Skeletal muscle tissue (tissue), 3 donors: ENCODE measurements at regions not wholly inside any gene's neighbourhood (a gene's known extent, or its start where the extent isn't known, plus 50 kb on each side); places are given as distances from the start of the nearest gene placed in this dataset.

Experiments used
- H3K27ac ChIP-seq: one replicate; pipeline ENCODE4 v1.7.0; 2013; ENCODE audit warnings: mild to moderate bottlenecking, low read depth, low read length, inconsistent platforms
- H3K27me3 ChIP-seq, 3 donors: one replicate each; pipeline ENCODE4 v1.7.0; 2013; ENCODE audit warnings: low read length in 3 of 3; ENCODE audit not compliant: control insufficient read depth in 3 of 3, insufficient read depth in 3 of 3
- H3K36me3 ChIP-seq, 3 donors: one replicate each; pipeline ENCODE4 v1.7.0; 2013; ENCODE audit warnings: low read length in 3 of 3; ENCODE audit not compliant: control insufficient read depth in 3 of 3, insufficient read depth in 3 of 3
- H3K4me1 ChIP-seq, 3 donors: one replicate each; pipeline ENCODE4 v1.7.0; 2013; ENCODE audit warnings: low read length in 3 of 3, mild to moderate bottlenecking in 3 of 3; ENCODE audit not compliant: control insufficient read depth in 3 of 3, insufficient read depth in 3 of 3
- H3K4me3 ChIP-seq, 3 donors: one replicate each; pipeline ENCODE4 v1.7.0; 2013; ENCODE audit warnings: low read length in 3 of 3
- H3K9ac ChIP-seq, 3 donors: one replicate each; pipeline ENCODE4 v1.7.0; 2013; ENCODE audit warnings: low read length in 3 of 3, mild to moderate bottlenecking in 3 of 3, moderate library complexity in 2 of 3, low read depth in 1 of 3
- H3K9me3 ChIP-seq, 3 donors: one replicate each; pipeline ENCODE4 v1.7.0; 2013; ENCODE audit warnings: low read length in 3 of 3; ENCODE audit not compliant: control insufficient read depth in 3 of 3
- donor health status: Osteomylitis.

GRCh38 chr3:72043204-72044133 is 258.5 kb upstream of the PROK2 start:
- H3K27me3 ChIP-seq, result no peaks in the 10 kb centered on the region
- H3K27ac ChIP-seq, result no peak overlapping the region
- no peak overlapping the region for H3K9ac ChIP-seq
- H3K36me3 ChIP-seq, result no peaks in the 10 kb centered on the region
- no peak overlapping the region for H3K4me3 ChIP-seq
- no peaks in the 10 kb centered on the region for H3K9me3 ChIP-seq
- H3K4me1 ChIP-seq, result peaks cover 0 to 5% (median 0%) of the 10 kb centered on the region in 3 donors

GRCh38 chr3:72042397-72043203 is 257.7 kb upstream of the PROK2 start:
- H3K9me3 ChIP-seq, result no peaks in the 10 kb centered on the region
- H3K4me3 ChIP-seq, result no peak overlapping the region
- no peak overlapping the region for H3K27ac ChIP-seq
- H3K27me3 ChIP-seq, result no peaks in the 10 kb centered on the region
- H3K9ac ChIP-seq, result no peak overlapping the region
- H3K4me1 ChIP-seq, result peaks cover 0 to 5% (median 0%) of the 10 kb centered on the region in 3 donors
- no peaks in the 10 kb centered on the region for H3K36me3 ChIP-seq

DNA sequence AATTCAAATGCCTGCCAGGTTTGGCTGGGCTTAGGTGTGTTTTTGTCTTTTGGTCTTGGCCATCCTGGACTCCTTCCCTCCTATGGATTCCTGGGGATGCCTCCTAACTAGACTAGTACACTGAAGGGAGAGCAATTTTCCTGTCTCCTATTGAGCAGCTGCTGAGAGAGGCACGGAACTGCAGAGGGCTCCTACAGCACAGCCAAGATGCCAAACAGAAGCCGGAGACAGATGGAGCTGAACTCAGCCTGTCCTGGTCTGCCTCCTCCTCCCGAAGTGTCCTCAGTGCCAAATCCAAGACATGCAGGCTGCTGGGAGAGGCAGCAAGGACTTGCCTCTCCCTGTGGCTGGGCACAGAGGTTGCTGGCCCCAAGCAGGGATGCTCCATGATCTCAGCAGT is 256.6 kb upstream of the PROK2 start:
- Histone ChIP-seq H3K36me3 (no peaks in the 10 kb centered on the region), H3K4me3 (no peak overlapping the region), H3K27ac (no peak overlapping the region), H3K9ac (no peak overlapping the region), H3K9me3 (no peaks in the 10 kb centered on the region), H3K4me1 (peaks cover 0 to 5% (median 0%) of the 10 kb centered on the region in 3 donors), H3K27me3 (no peaks in the 10 kb centered on the region)

GRCh38 chr3:72041076-72041475 is 256.1 kb upstream of the PROK2 start:
- H3K9ac ChIP-seq, result no peak overlapping the region
- no peak overlapping the region for H3K27ac ChIP-seq
- peaks cover 0 to 5% (median 0%) of the 10 kb centered on the region in 3 donors for H3K4me1 ChIP-seq
- no peak overlapping the region for H3K4me3 ChIP-seq
- no peaks in the 10 kb centered on the region for H3K27me3 ChIP-seq
- no peaks in the 10 kb centered on the region for H3K9me3 ChIP-seq
- no peaks in the 10 kb centered on the region for H3K36me3 ChIP-seq

DNA sequence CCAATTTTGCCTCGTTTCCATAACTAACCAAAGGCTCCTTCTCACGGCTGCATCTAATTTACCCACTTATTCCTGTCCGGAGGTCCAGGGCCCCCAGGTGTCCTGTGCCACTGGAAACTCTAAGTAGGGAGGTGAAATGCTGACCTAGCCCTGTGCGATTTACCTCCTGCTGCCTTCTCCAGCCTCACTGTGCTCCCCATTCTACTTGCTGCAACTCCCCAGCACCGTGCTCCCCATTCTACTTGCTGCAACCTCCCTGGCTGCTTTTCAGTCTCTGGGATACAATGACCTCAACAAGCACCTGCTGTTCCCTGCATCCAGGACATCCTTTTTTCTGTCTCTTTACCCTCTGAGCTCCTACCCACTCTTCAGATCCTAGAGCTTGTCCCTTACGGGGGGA is 254.7 kb upstream of the PROK2 start:
- Histone ChIP-seq H3K9me3 (no peaks in the 10 kb centered on the region), H3K4me1 (peaks cover 0 to 5% (median 0%) of the 10 kb centered on the region in 3 donors), H3K36me3 (no peaks in the 10 kb centered on the region), H3K27me3 (no peaks in the 10 kb centered on the region), H3K4me3 (no peak overlapping the region), H3K9ac (no peak overlapping the region), H3K27ac (no peak overlapping the region)

DNA sequence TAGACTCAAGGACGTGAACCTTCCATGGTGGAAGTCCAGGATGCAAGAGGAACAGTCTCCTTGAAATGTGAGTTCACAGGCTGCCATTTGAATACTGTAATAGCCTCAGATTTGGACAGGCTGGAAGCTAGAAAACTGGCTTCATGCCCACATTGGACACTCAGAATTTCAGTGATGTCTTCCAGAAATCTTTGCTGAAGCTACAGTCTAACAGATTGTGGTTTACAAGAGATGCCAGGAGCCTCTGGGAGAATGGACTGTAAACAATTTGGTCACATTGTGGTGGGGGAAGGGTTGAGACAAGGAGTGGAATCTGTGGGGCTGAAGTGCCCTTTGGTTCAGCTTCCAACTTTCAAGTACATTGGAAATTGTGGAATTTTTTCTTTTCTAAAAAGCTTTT is 252.0 kb upstream of the PROK2 start:
- peaks cover 0 to 9% (median 0%) of the 10 kb centered on the region in 3 donors for H3K4me1 ChIP-seq
- no peaks in the 10 kb centered on the region for H3K36me3 ChIP-seq
- H3K27me3 ChIP-seq, result no peaks in the 10 kb centered on the region
- no peak overlapping the region for H3K27ac ChIP-seq
- no peak overlapping the region for H3K4me3 ChIP-seq
- H3K9ac ChIP-seq, result no peak overlapping the region
- H3K9me3 ChIP-seq, result no peaks in the 10 kb centered on the region

GRCh38 chr3:72035606-72036005 is 250.7 kb upstream of the PROK2 start:
- Histone ChIP-seq H3K9ac (no peak overlapping the region), H3K36me3 (no peaks in the 10 kb centered on the region), H3K27me3 (no peaks in the 10 kb centered on the region), H3K27ac (no peak overlapping the region), H3K4me1 (peaks cover 0 to 10% (median 0%) of the 10 kb centered on the region in 3 donors), H3K9me3 (no peaks in the 10 kb centered on the region), H3K4me3 (no peak overlapping the region)

- H3K36me3 ChIP-seq, result no peaks in the 10 kb centered on the region
- no peaks in the 10 kb centered on the region for H3K27me3 ChIP-seq
- no peak overlapping the region for H3K4me3 ChIP-seq
- peaks cover 0 to 10% (median 0%) of the 10 kb centered on the region in 3 donors for H3K4me1 ChIP-seq
- no peak overlapping the region for H3K27ac ChIP-seq
- H3K9me3 ChIP-seq, result no peaks in the 10 kb centered on the region
- H3K9ac ChIP-seq, result no peak overlapping the region
Observed at GRCh38 chr3:72034986-72035385, 250.0 kb upstream of the PROK2 start.

DNA sequence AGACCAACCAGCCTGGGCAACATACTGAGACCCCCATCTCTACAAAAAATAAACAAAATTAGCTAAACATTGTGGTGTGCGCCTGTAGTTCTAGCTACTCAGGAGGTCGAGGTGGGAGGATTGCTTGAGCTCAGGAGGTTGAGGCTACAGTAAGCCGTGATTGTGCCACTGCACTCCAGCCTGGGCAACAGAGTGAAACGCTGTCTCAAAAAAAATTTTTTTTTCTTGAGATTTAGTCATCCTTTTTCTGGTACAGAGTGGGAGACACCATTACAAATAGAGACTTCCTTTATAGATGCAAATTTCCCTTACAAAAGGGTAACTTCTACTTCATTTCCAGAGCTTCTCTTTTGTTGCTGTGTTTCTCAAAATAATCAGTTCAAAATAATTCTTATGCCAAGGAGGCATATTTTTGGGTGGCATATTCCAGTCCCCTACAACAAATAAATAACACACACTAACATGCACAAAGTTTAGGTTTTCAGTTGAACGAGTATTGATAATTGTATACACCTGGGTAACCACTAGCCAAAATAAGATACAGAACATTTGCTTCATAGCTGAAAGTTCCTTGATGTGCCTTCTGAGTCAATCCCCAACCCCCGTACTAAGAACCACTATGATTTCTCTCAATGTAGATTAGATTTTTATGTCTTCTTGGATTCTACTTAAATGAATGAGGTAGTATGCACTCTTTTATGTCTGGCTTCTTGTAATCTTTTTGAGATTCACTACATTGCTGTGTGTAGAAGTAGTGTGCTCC is 248.9 kb upstream of the PROK2 start:
- Histone ChIP-seq H3K36me3 (no peaks in the 10 kb centered on the region), H3K9ac (no peak overlapping the region), H3K9me3 (no peaks in the 10 kb centered on the region), H3K4me3 (no peak overlapping the region), H3K4me1 (peaks cover 0 to 10% (median 0%) of the 10 kb centered on the region in 3 donors), H3K27me3 (no peaks in the 10 kb centered on the region), H3K27ac (no peak overlapping the region)
